ENCODE measurements at regions not wholly inside any gene's neighbourhood (a gene's known extent, or its start where the extent isn't known, plus 50 kb on each side); places are given as distances from the start of the nearest gene placed in this dataset.
"Not testable (repeated sequence)": the region's sequence is repeated elsewhere in the genome, so short reads cannot be mapped to it uniquely, and the experiment has no call there.

GRCh38 chr6:26898785-26899184, 239.2 kb upstream of the ZNF322 start:
- TF ChIP-seq EZH2 (IDR thresholded peaks at IDR 0.05; ENCODE audit: insufficient read depth, poor library complexity, severe bottlenecking); EZH2phosphoT487 (IDR thresholded peaks at IDR 0.05; ENCODE audit: insufficient read depth, low read depth): not testable (repeated sequence)

All from GM23248 (cell line).